ENCODE measurements at regions not wholly inside any gene's neighbourhood (a gene's known extent, or its start where the extent isn't known, plus 50 kb on each side); places are given as distances from the start of the nearest gene placed in this dataset.

GRCh38 chr9:105171589-105171988 lies 72.9 kb upstream of the SLC44A1 start:
- H3K36me3 ChIP-seq (ENCODE audit: control insufficient read depth, insufficient read depth, low read length): no peaks in the 10 kb centered on the region
- H3K4me3 ChIP-seq (ENCODE audit: low read depth, low read length): no peak overlapping the region
- no peak overlapping the region for H3K9ac ChIP-seq (ENCODE audit: low read length)
- no peak overlapping the region for H3K27ac ChIP-seq (ENCODE audit: low read depth, low read length)
- H3K27me3 ChIP-seq (ENCODE audit: control insufficient read depth, insufficient read depth, low read length): no peaks in the 10 kb centered on the region
- H3K9me3 ChIP-seq (ENCODE audit: control insufficient read depth, insufficient read depth, low read depth, low read length): no peaks in the 10 kb centered on the region
- H3K4me1 ChIP-seq (ENCODE audit: control insufficient read depth, insufficient read depth, low read length): peaks cover 29% of the 10 kb centered on the region

GRCh38 chr9:105172436-105172835 lies 72.0 kb upstream of the SLC44A1 start:
- Histone ChIP-seq H3K9ac (ENCODE audit: low read length) (no peak overlapping the region), H3K9me3 (ENCODE audit: control insufficient read depth, insufficient read depth, low read depth, low read length) (no peaks in the 10 kb centered on the region), H3K27ac (ENCODE audit: low read depth, low read length) (no peak overlapping the region), H3K36me3 (ENCODE audit: control insufficient read depth, insufficient read depth, low read length) (no peaks in the 10 kb centered on the region), H3K4me3 (ENCODE audit: low read depth, low read length) (no peak overlapping the region), H3K27me3 (ENCODE audit: control insufficient read depth, insufficient read depth, low read length) (no peaks in the 10 kb centered on the region), H3K4me1 (ENCODE audit: control insufficient read depth, insufficient read depth, low read length) (peaks cover 29% of the 10 kb centered on the region)

DNA sequence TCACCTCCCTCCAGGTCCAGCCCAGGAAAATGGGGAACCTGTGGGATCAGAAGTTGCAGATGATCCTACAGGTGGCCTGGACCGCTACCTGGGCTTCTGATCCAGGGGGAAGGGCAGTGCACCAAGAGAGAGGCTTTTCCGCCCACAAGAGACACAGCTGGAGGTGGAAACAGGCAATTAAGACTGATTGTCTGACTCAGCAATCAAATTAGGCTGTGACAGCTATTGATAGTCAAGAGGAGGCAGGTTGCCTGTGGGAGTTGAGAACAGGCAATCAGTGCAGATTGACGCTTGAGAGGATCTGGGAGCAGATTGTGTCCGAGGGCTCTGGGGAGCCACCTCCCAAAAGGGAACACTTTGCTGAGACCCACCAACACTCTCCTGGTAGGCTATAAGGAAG lies 71.1 kb upstream of the SLC44A1 start:
- H3K27me3 ChIP-seq (ENCODE audit: control insufficient read depth, insufficient read depth, low read length): no peaks in the 10 kb centered on the region
- no peaks in the 10 kb centered on the region for H3K36me3 ChIP-seq (ENCODE audit: control insufficient read depth, insufficient read depth, low read length)
- no peak overlapping the region for H3K4me3 ChIP-seq (ENCODE audit: low read depth, low read length)
- H3K27ac ChIP-seq (ENCODE audit: low read depth, low read length): no peak overlapping the region
- H3K9ac ChIP-seq (ENCODE audit: low read length): no peak overlapping the region
- H3K4me1 ChIP-seq (ENCODE audit: control insufficient read depth, insufficient read depth, low read length): peaks cover 29% of the 10 kb centered on the region
- no peaks in the 10 kb centered on the region for H3K9me3 ChIP-seq (ENCODE audit: control insufficient read depth, insufficient read depth, low read depth, low read length)

GRCh38 chr9:105173826-105174225 lies 70.6 kb upstream of the SLC44A1 start:
- H3K4me3 ChIP-seq (ENCODE audit: low read depth, low read length): no peak overlapping the region
- peaks cover 29% of the 10 kb centered on the region for H3K4me1 ChIP-seq (ENCODE audit: control insufficient read depth, insufficient read depth, low read length)
- H3K27ac ChIP-seq (ENCODE audit: low read depth, low read length): no peak overlapping the region
- no peaks in the 10 kb centered on the region for H3K9me3 ChIP-seq (ENCODE audit: control insufficient read depth, insufficient read depth, low read depth, low read length)
- H3K9ac ChIP-seq (ENCODE audit: low read length): no peak overlapping the region
- no peaks in the 10 kb centered on the region for H3K36me3 ChIP-seq (ENCODE audit: control insufficient read depth, insufficient read depth, low read length)
- no peaks in the 10 kb centered on the region for H3K27me3 ChIP-seq (ENCODE audit: control insufficient read depth, insufficient read depth, low read length)

DNA sequence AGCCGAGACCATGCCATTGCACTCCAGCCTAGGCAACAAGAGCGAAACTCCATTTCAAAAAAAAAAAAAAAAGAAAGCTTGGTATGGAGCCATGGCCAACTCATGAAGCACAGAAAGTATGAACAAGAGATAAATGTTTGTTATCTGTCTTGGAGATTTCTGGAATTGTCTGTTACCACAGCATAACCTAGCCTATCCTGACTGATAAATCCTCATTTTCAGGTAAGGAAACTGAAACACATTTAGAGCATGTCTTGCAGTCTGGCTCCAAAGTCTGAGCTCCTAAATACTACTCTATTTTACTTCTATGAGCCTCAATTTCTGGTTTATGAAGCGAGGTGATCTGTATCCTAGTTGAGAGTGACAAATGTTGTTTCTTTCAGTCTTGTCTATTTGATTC lies 68.3 kb upstream of the SLC44A1 start:
- Histone ChIP-seq H3K4me3 (ENCODE audit: low read depth, low read length) (no peak overlapping the region), H3K4me1 (ENCODE audit: control insufficient read depth, insufficient read depth, low read length) (peaks cover 29% of the 10 kb centered on the region), H3K9ac (ENCODE audit: low read length) (no peak overlapping the region), H3K27me3 (ENCODE audit: control insufficient read depth, insufficient read depth, low read length) (no peaks in the 10 kb centered on the region), H3K36me3 (ENCODE audit: control insufficient read depth, insufficient read depth, low read length) (no peaks in the 10 kb centered on the region), H3K27ac (ENCODE audit: low read depth, low read length) (no peak overlapping the region), H3K9me3 (ENCODE audit: control insufficient read depth, insufficient read depth, low read depth, low read length) (no peaks in the 10 kb centered on the region)

DNA sequence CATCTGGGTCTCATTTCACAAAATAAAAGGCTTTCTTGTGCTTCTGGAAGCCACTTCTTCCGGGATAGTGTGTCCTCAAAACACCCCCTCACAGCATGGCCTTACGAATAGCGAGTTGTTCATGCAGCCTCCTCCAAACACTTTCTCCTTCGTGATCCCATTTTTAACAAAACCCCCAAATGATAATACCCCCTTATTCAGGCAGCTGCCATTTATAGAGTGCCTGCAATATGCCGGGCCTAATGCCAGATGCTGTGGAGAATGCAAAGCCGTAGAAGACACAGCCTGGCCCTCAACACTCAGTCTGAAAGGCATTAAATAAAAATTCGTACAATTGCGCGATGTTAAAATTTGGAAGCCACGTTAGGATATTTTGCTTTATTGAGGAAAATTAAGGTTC lies 66.4 kb upstream of the SLC44A1 start:
- H3K4me1 ChIP-seq (ENCODE audit: control insufficient read depth, insufficient read depth, low read length): peaks cover 15% of the 10 kb centered on the region
- H3K27me3 ChIP-seq (ENCODE audit: control insufficient read depth, insufficient read depth, low read length): no peaks in the 10 kb centered on the region
- no peak overlapping the region for H3K9ac ChIP-seq (ENCODE audit: low read length)
- no peak overlapping the region for H3K4me3 ChIP-seq (ENCODE audit: low read depth, low read length)
- H3K36me3 ChIP-seq (ENCODE audit: control insufficient read depth, insufficient read depth, low read length): no peaks in the 10 kb centered on the region
- no peak overlapping the region for H3K27ac ChIP-seq (ENCODE audit: low read depth, low read length)
- H3K9me3 ChIP-seq (ENCODE audit: control insufficient read depth, insufficient read depth, low read depth, low read length): no peaks in the 10 kb centered on the region

DNA sequence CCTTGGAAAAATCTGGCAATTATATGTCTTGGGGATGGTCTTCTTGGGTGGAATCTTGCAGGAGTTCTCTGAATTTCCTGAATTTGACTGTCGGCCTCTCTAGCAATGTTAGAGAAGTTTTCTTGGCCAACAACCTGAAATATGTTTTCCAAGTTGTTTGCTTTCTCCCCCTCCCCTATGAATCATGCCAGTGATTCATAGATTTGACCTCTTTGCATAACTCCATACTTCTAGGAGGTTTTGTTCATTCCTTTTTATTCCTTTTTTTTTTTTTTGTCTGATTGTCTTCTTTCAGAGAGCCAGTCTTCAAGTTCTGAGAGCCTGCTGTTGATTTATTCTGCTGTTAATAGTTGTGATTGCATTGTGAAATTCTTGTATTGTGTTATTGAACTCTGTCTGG lies 56.7 kb upstream of the SLC44A1 start:
- Histone ChIP-seq H3K27me3 (ENCODE audit: control insufficient read depth, insufficient read depth, low read length) (no peaks in the 10 kb centered on the region), H3K9me3 (ENCODE audit: control insufficient read depth, insufficient read depth, low read depth, low read length) (peaks cover 6% of the 10 kb centered on the region; the same call in 1 of the 2 replicates), H3K9ac (ENCODE audit: low read length) (no peak overlapping the region), H3K27ac (ENCODE audit: low read depth, low read length) (no peak overlapping the region), H3K4me3 (ENCODE audit: low read depth, low read length) (no peak overlapping the region), H3K4me1 (ENCODE audit: control insufficient read depth, insufficient read depth, low read length) (no peaks in the 10 kb centered on the region), H3K36me3 (ENCODE audit: control insufficient read depth, insufficient read depth, low read length) (no peaks in the 10 kb centered on the region)

- H3K9me3 ChIP-seq (ENCODE audit: control insufficient read depth, insufficient read depth, low read depth, low read length): peaks cover 6% of the 10 kb centered on the region; the same call in 1 of the 2 replicates
- no peaks in the 10 kb centered on the region for H3K27me3 ChIP-seq (ENCODE audit: control insufficient read depth, insufficient read depth, low read length)
- no peak overlapping the region for H3K4me3 ChIP-seq (ENCODE audit: low read depth, low read length)
- no peak overlapping the region for H3K27ac ChIP-seq (ENCODE audit: low read depth, low read length)
- no peak overlapping the region for H3K9ac ChIP-seq (ENCODE audit: low read length)
- no peaks in the 10 kb centered on the region for H3K36me3 ChIP-seq (ENCODE audit: control insufficient read depth, insufficient read depth, low read length)
- H3K4me1 ChIP-seq (ENCODE audit: control insufficient read depth, insufficient read depth, low read length): no peaks in the 10 kb centered on the region
These were observed 55.7 kb upstream of the SLC44A1 start for GRCh38 chr9:105188746-105189145.

DNA sequence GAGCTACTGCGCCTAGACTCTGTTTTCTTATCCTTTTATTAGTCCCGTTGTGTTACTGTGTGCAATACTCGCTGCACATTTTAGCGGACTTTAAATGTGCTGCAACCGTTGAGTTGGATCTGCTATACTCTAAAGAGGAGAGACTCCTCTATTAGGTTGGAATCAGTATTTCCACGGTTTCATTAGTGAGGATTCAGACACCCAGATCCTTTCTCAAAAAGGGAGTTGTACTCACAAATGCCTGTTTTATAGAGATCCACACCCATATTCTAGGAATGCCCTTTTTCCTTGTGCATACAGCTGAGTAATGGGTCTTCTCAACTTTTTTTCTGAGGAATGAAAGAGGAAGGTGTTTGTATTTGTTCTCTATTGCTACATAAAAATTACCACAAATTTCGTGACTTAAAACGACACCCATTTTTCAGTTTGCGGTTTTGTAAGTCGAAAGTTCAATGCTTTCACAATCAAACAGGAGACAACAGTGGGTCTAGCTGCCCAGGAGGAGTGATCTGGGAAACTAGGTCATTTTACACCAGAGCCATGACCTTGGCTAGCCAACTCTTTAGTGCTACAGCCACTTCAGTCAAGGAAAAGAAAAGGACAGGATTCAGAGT lies 52.8 kb upstream of the SLC44A1 start:
- no peak overlapping the region for H3K9ac ChIP-seq (ENCODE audit: low read length)
- H3K36me3 ChIP-seq (ENCODE audit: control insufficient read depth, insufficient read depth, low read length): no peaks in the 10 kb centered on the region
- no peak overlapping the region for H3K27ac ChIP-seq (ENCODE audit: low read depth, low read length)
- no peaks in the 10 kb centered on the region for H3K9me3 ChIP-seq (ENCODE audit: control insufficient read depth, insufficient read depth, low read depth, low read length)
- no peaks in the 10 kb centered on the region for H3K27me3 ChIP-seq (ENCODE audit: control insufficient read depth, insufficient read depth, low read length)
- no peak overlapping the region for H3K4me3 ChIP-seq (ENCODE audit: low read depth, low read length)
- H3K4me1 ChIP-seq (ENCODE audit: control insufficient read depth, insufficient read depth, low read length): no peaks in the 10 kb centered on the region

- Histone ChIP-seq H3K36me3 (ENCODE audit: control insufficient read depth, insufficient read depth, low read length) (no peaks in the 10 kb centered on the region), H3K27me3 (ENCODE audit: control insufficient read depth, insufficient read depth, low read length) (no peaks in the 10 kb centered on the region), H3K4me3 (ENCODE audit: low read depth, low read length) (no peak overlapping the region), H3K9ac (ENCODE audit: low read length) (no peak overlapping the region), H3K27ac (ENCODE audit: low read depth, low read length) (no peak overlapping the region), H3K9me3 (ENCODE audit: control insufficient read depth, insufficient read depth, low read depth, low read length) (no peaks in the 10 kb centered on the region), H3K4me1 (ENCODE audit: control insufficient read depth, insufficient read depth, low read length) (no peaks in the 10 kb centered on the region)
These were observed 50.9 kb upstream of the SLC44A1 start for GRCh38 chr9:105193560-105193959.

- no peaks in the 10 kb centered on the region for H3K36me3 ChIP-seq (ENCODE audit: control insufficient read depth, insufficient read depth, low read length)
- H3K4me1 ChIP-seq (ENCODE audit: control insufficient read depth, insufficient read depth, low read length): no peaks in the 10 kb centered on the region
- no peak overlapping the region for H3K4me3 ChIP-seq (ENCODE audit: low read depth, low read length)
- H3K27me3 ChIP-seq (ENCODE audit: control insufficient read depth, insufficient read depth, low read length): no peaks in the 10 kb centered on the region
- H3K9me3 ChIP-seq (ENCODE audit: control insufficient read depth, insufficient read depth, low read depth, low read length): no peaks in the 10 kb centered on the region
- no peak overlapping the region for H3K9ac ChIP-seq (ENCODE audit: low read length)
- H3K27ac ChIP-seq (ENCODE audit: low read depth, low read length): no peak overlapping the region
These were observed 50.2 kb upstream of the SLC44A1 start for GRCh38 chr9:105194234-105194633.

All from HUES6 (cell line).